Fibroblast of lung (primary cell): ENCODE measurements at regions not wholly inside any gene's neighbourhood (a gene's known extent, or its start where the extent isn't known, plus 50 kb on each side); places are given as distances from the start of the nearest gene placed in this dataset.

Source experiments
- EZH2 ChIP-seq: IDR thresholded peaks from 2 replicates; pipeline ENCODE4 v1.5.1; 2012; ENCODE audit warnings: low read length, control low read depth, mild to moderate bottlenecking; ENCODE audit errors: missing control alignments
- TF ChIP-seq, protein P1 (sequence below), 2 donors: IDR thresholded peaks in 1 of 2; conservative IDR thresholded peaks in 1 of 2; 1 replicate in 1 of 2; 2 replicates in 1 of 2; pipeline ENCODE4 v1.5.1; 2011 to 2012; ENCODE audit warnings: low read length in 2 of 2, control low read depth in 1 of 2, inconsistent platforms in 1 of 2, low read depth in 1 of 2, mild to moderate bottlenecking in 1 of 2

DNA sequence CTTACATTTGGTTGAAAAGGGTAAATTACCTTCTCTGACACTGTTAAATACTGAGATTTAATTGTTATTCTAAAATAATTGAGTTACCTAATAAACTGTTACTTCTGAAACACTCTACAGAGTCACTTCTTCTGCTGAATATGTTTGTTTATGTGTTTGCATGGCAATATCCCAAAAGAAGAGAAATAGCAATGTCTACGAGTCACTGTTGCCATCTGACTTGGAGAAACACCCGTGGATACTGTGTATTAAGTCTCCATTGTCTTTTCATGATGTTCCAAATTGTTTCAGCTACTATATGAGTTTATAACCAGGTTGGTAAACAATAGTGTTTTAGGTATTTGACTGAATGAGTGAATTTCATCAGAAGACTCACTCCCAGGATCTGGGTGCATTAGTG lies 754.2 kb upstream of the ID2 start:
- TF ChIP-seq EZH2: no peak
- TF ChIP-seq, protein P1, sequence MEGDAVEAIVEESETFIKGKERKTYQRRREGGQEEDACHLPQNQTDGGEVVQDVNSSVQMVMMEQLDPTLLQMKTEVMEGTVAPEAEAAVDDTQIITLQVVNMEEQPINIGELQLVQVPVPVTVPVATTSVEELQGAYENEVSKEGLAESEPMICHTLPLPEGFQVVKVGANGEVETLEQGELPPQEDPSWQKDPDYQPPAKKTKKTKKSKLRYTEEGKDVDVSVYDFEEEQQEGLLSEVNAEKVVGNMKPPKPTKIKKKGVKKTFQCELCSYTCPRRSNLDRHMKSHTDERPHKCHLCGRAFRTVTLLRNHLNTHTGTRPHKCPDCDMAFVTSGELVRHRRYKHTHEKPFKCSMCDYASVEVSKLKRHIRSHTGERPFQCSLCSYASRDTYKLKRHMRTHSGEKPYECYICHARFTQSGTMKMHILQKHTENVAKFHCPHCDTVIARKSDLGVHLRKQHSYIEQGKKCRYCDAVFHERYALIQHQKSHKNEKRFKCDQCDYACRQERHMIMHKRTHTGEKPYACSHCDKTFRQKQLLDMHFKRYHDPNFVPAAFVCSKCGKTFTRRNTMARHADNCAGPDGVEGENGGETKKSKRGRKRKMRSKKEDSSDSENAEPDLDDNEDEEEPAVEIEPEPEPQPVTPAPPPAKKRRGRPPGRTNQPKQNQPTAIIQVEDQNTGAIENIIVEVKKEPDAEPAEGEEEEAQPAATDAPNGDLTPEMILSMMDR (conservative IDR thresholded peaks at IDR 0.05 in 1 of 2, IDR thresholded peaks at IDR 0.05 in 1 of 2; ENCODE audit: low read depth in 1 of 2, low read length in 2 of 2): no peak
